ENCODE measurements at regions not wholly inside any gene's neighbourhood (a gene's known extent, or its start where the extent isn't known, plus 50 kb on each side); places are given as distances from the start of the nearest gene placed in this dataset.

GRCh38 chr11:92894197-92894596 lies 75.3 kb upstream of the MTNR1B start:
- no peak for FAIRE-seq
- no peak overlapping the region for H3K9ac ChIP-seq (ENCODE audit: control insufficient read depth, extremely low read depth, insufficient read depth, low read length)
- no peaks in the 10 kb centered on the region for H3K4me1 ChIP-seq (ENCODE audit: control insufficient read depth, extremely low read depth, insufficient read depth, low read length)
- dilution Hi-C loops (cut with MboI; ENCODE audit: extremely low pct_ligation_motif_present, low sequenced_read_pairs): no loop called here
- H4K20me1 ChIP-seq (ENCODE audit: control insufficient read depth, extremely low read depth, insufficient read depth, low read length): no peaks in the 10 kb centered on the region
- no peak overlapping the region for H3K27ac ChIP-seq (ENCODE audit: control insufficient read depth, insufficient read depth, low read length)
- H3K79me2 ChIP-seq (ENCODE audit: control insufficient read depth, insufficient read depth, low read length): no peaks in the 10 kb centered on the region
- no peaks in the 10 kb centered on the region for H3K27me3 ChIP-seq (ENCODE audit: control insufficient read depth, extremely low read depth, insufficient read depth, low read length)
- H3K4me2 ChIP-seq (ENCODE audit: control insufficient read depth, extremely low read depth, insufficient read depth, low read depth, low read length): no peak overlapping the region
- H2AFZ ChIP-seq (ENCODE audit: control insufficient read depth, low read length): no peak overlapping the region
- no peak overlapping the region for H3K4me3 ChIP-seq (ENCODE audit: control insufficient read depth in 2 of 3, extremely low read depth in 1 of 3, insufficient read depth in 2 of 3, low read depth in 1 of 3, low read length in 3 of 3)
- H3K9me1 ChIP-seq (ENCODE audit: control insufficient read depth, extremely low read depth, insufficient read depth, low read length): no peaks in the 10 kb centered on the region
- no peaks in the 10 kb centered on the region for H3K9me3 ChIP-seq (ENCODE audit: control insufficient read depth, low read depth, low read length)
- DNase-seq (ENCODE audit: low read depth, low spot score): no peak
- TF ChIP-seq EZH2 (IDR thresholded peaks at IDR 0.05; ENCODE audit: low read length) (no peak), CTCF (optimal IDR thresholded peaks at IDR 0.05 in 1 of 3, IDR thresholded peaks at IDR 0.05 in 1 of 3, conservative IDR thresholded peaks at IDR 0.05 in 1 of 3; ENCODE audit: extremely low read depth in 1 of 3, insufficient read depth in 2 of 3, low read length in 3 of 3) (no peak)
- H3K36me3 ChIP-seq (ENCODE audit: control insufficient read depth in 2 of 2, extremely low read depth in 1 of 2, insufficient read depth in 2 of 2, low read length in 2 of 2): no peaks in the 10 kb centered on the region

- Histone ChIP-seq H3K9me3 (ENCODE audit: control insufficient read depth, low read depth, low read length) (no peaks in the 10 kb centered on the region), H3K27me3 (ENCODE audit: control insufficient read depth, extremely low read depth, insufficient read depth, low read length) (no peaks in the 10 kb centered on the region), H3K4me3 (ENCODE audit: control insufficient read depth in 2 of 3, extremely low read depth in 1 of 3, insufficient read depth in 2 of 3, low read depth in 1 of 3, low read length in 3 of 3) (no peak overlapping the region), H3K27ac (ENCODE audit: control insufficient read depth, insufficient read depth, low read length) (no peak overlapping the region), H3K4me1 (ENCODE audit: control insufficient read depth, extremely low read depth, insufficient read depth, low read length) (no peaks in the 10 kb centered on the region), H3K4me2 (ENCODE audit: control insufficient read depth, extremely low read depth, insufficient read depth, low read depth, low read length) (no peak overlapping the region), H4K20me1 (ENCODE audit: control insufficient read depth, extremely low read depth, insufficient read depth, low read length) (no peaks in the 10 kb centered on the region), H2AFZ (ENCODE audit: control insufficient read depth, low read length) (no peak overlapping the region), H3K9me1 (ENCODE audit: control insufficient read depth, extremely low read depth, insufficient read depth, low read length) (no peaks in the 10 kb centered on the region), H3K79me2 (ENCODE audit: control insufficient read depth, insufficient read depth, low read length) (no peaks in the 10 kb centered on the region), H3K9ac (ENCODE audit: control insufficient read depth, extremely low read depth, insufficient read depth, low read length) (no peak overlapping the region), H3K36me3 (ENCODE audit: control insufficient read depth in 2 of 2, extremely low read depth in 1 of 2, insufficient read depth in 2 of 2, low read length in 2 of 2) (no peaks in the 10 kb centered on the region)
- TF ChIP-seq EZH2 (IDR thresholded peaks at IDR 0.05; ENCODE audit: low read length): no peak
- no peak for TF ChIP-seq CTCF (optimal IDR thresholded peaks at IDR 0.05 in 1 of 3, IDR thresholded peaks at IDR 0.05 in 1 of 3, conservative IDR thresholded peaks at IDR 0.05 in 1 of 3; ENCODE audit: extremely low read depth in 1 of 3, insufficient read depth in 2 of 3, low read length in 3 of 3)
- DNase-seq (ENCODE audit: low read depth, low spot score) (no peak), FAIRE-seq (no peak)
- dilution Hi-C loops (cut with MboI; ENCODE audit: extremely low pct_ligation_motif_present, low sequenced_read_pairs): no loop called here
Observed at GRCh38 chr11:92897487-92897886, 72.0 kb upstream of the MTNR1B start.

All from keratinocyte (primary cell).